ENCODE measurements at regions not wholly inside any gene's neighbourhood (a gene's known extent, or its start where the extent isn't known, plus 50 kb on each side); places are given as distances from the start of the nearest gene placed in this dataset.

DNA sequence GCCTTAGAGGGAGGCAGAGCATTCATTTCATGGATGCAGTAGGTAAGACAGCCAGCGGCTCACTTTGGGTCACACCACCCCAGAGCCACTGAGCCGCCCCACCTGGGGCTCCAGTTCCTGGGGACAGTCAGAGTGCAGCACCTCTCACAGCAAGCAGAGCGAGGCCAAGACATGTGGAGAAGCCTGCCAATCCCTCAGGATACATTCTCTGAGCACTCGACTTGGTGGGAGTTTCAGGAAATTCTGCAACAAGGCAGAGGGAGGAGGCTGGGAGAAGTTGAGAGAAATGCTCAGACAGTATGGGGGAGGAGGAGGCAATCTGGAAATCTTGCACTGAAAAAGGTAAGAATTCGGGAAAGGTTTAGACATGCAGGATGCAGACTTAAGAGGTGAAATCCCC lies 60.8 kb upstream of the WLS start:
- peak; percentile 53 for DNase-seq (ENCODE audit: low read depth, low spot score)

DNA sequence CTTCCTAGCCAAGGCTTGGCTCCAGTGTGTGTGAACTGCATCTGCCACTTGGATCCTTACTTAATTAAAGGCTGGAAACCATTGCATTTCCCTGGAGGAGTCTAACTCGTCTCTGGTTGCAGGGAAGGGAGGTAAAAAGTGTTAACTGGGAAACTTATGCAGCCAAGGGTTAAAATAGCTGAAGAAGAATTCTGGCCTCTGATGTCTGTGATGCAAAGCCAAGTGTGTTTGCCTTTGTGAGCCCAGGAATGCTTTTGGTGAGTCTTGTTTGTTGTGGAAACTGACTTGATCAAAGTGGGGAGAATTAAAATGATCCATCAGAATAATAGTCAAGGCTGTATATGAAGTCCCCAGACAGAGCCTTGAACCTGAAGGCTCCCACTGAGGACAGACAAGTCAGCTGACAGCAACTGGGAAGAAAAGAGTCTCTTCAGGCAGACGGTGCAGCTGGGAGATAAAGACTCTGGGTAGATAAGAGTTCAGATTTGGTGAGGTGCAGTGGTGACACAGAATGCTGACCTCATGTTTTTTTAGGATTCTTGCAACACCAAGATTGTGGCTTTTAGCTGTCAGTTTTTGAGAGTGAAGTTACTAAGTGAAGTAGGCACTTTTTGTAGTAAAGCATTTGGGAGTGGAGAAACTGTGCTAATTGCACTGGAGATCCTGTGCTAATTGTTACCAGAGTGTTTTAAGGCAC lies 59.5 kb upstream of the WLS start:
- DNase-seq (ENCODE audit: low read depth, low spot score) = peak; percentile 70

DNA sequence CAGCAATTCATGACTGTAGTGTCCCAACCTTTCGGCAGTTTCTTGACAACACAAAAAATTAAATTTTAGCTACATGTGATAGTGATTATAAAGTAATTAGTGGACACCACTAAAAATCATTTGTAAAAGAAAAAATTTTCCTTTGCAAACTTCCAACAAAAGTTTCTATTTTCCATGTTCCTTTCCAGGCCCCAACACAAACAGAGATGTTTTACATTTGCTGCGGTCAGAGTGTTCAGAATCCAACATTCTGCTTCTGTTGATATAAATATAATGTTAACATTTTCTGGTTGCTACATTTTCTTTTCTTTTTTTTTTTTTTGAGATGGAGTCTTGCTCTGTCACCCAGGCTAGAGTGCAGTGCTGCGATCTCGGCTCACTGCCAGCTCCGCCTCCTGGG lies 54.9 kb upstream of the WLS start:
- DNase-seq (ENCODE audit: low read depth, low spot score) = no peak

DNA sequence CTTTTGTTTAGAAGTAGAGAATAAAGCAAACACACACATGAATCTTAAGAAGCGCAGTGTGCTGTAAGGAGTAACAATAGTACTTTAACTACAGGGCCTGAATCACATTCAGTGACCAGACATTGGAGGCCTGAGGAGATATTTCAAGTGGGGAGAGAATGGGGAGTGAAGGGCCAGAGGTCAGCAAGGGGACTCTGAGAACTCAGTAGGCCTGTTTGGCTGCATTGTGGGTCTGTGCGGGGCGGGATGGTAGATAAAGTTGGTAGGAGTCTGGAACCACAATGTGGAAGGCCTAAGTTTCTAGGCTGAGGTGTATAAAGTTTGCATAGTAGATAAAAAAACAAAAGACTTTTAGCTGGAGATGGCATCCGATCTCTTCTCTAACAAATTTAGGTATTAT lies 52.7 kb upstream of the WLS start:
- peak; percentile 61 for DNase-seq (ENCODE audit: low read depth, low spot score)

DNA sequence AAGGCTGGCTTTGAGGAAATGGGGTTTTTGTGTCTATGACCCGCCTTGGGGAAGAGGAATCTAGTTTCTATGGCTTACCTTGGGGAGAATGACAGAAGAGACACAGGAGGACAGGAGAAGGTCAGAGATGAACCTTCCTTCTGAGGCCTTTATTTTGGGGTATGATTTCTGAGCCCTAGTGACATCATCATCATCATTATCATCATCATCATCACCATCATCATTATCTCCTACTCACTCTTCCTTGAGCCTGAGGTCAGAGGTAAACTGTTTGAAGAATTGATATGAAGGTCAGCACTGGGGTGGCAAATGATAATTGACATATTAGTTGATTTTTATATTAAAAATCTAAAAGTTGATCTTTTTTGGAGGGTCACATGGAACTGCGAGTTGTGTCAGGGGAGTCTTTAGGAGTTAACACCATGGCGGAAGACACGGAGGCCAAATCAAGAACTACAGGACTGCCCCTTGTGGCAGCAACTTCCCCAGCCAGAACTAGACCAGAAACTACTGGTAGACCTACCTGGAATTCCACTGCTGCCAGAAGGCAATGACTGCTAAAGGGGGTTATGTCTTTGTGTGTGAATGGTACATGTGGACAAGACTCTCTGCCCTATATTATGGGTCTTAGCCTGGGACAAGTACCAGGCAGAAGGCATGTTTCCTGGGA lies 49.8 kb upstream of the WLS start:
- peak; percentile 39 for DNase-seq (ENCODE audit: low read depth, low spot score)
